ENCODE measurements at regions not wholly inside any gene's neighbourhood (a gene's known extent, or its start where the extent isn't known, plus 50 kb on each side); places are given as distances from the start of the nearest gene placed in this dataset.

GRCh38 chr4:78667325-78667724 is 108.8 kb upstream of the BMP2K start:
- in situ Hi-C loops (cut with HindIII; ENCODE audit: low sequenced_read_pairs) = no loop called here

GRCh38 chr4:78667764-78668163 is 108.4 kb upstream of the BMP2K start:
- H3K4me3 ChIP-seq (ENCODE audit: low read depth, low read length) = no peak overlapping the region
- no peak for TF ChIP-seq CTCF (IDR thresholded peaks at IDR 0.05; ENCODE audit: low read depth, low read length)
- no peak for DNase-seq (ENCODE audit: low read depth, low spot score)
- in situ Hi-C loops (cut with HindIII; ENCODE audit: low sequenced_read_pairs) = no loop called here

More at GRCh38 chr4:78667325-78667724, 108.8 kb upstream of the BMP2K start:
- no peak for DNase-seq (ENCODE audit: low read depth, low spot score)
- H3K4me3 ChIP-seq (ENCODE audit: low read depth, low read length) = no peak overlapping the region
- no peak for TF ChIP-seq CTCF (IDR thresholded peaks at IDR 0.05; ENCODE audit: low read depth, low read length)

- no peak overlapping the region for H3K4me3 ChIP-seq (ENCODE audit: low read depth, low read length)
- no peak for DNase-seq (ENCODE audit: low read depth, low spot score)
- TF ChIP-seq CTCF (IDR thresholded peaks at IDR 0.05; ENCODE audit: low read depth, low read length) = peak; percentile 30
- in situ Hi-C loops (cut with HindIII; ENCODE audit: low sequenced_read_pairs) = no loop called here
Measured at GRCh38 chr4:78669453-78669852, 106.7 kb upstream of the BMP2K start.

- no peak overlapping the region for H3K4me3 ChIP-seq (ENCODE audit: low read depth, low read length)
- TF ChIP-seq CTCF (IDR thresholded peaks at IDR 0.05; ENCODE audit: low read depth, low read length) = no peak
- in situ Hi-C loops (cut with HindIII; ENCODE audit: low sequenced_read_pairs) = no loop called here
- no peak for DNase-seq (ENCODE audit: low read depth, low spot score)
Measured at GRCh38 chr4:78671903-78672815, 104.0 kb upstream of the BMP2K start.

- in situ Hi-C loops (cut with HindIII; ENCODE audit: low sequenced_read_pairs) = no loop called here
- H3K4me3 ChIP-seq (ENCODE audit: low read depth, low read length) = no peak overlapping the region
- TF ChIP-seq CTCF (IDR thresholded peaks at IDR 0.05; ENCODE audit: low read depth, low read length) = no peak
- no peak for DNase-seq (ENCODE audit: low read depth, low spot score)
Measured at GRCh38 chr4:78673337-78673736, 102.8 kb upstream of the BMP2K start.

GRCh38 chr4:78675325-78675724 is 100.8 kb upstream of the BMP2K start:
- no peak for TF ChIP-seq CTCF (IDR thresholded peaks at IDR 0.05; ENCODE audit: low read depth, low read length)
- H3K4me3 ChIP-seq (ENCODE audit: low read depth, low read length) = no peak overlapping the region
- DNase-seq (ENCODE audit: low read depth, low spot score) = no peak
- in situ Hi-C loops (cut with HindIII; ENCODE audit: low sequenced_read_pairs) = no loop called here
